Heart right ventricle (tissue), 16 donors: ENCODE measurements at regions not wholly inside any gene's neighbourhood (a gene's known extent, or its start where the extent isn't known, plus 50 kb on each side); places are given as distances from the start of the nearest gene placed in this dataset.

Experiments used
- ATAC-seq, 8 donors: fragments of 200-7000 bp; cut with Tn5 transposase; one replicate each; pipeline ENCODE4 v1.9.1; 2020; ENCODE audit warnings: mild to moderate bottlenecking in 8 of 8, moderate library complexity in 8 of 8, moderate number of reproducible peaks in 1 of 8
- DNase-seq, 2 donors: peaks; one replicate each; pipeline ENCODE4 v3.0.0-alpha.2; 2020
- H3K27ac ChIP-seq, 10 donors: fragments of 200-600 bp; sonication (generic) in 2 of 10; one replicate each; pipeline versions ENCODE4 v1.5.0 to v1.8.0; 2020 to 2022; ENCODE audit warnings: mild to moderate bottlenecking in 3 of 10
- H3K27me3 ChIP-seq, 7 donors: fragments of 200-600 bp; one replicate each; pipeline ENCODE4 v1.8.0; 2021 to 2022; ENCODE audit warnings: mild to moderate bottlenecking in 2 of 7
- H3K36me3 ChIP-seq, 9 donors: fragments of 200-600 bp; sonication (generic) in 1 of 9; one replicate each; pipeline versions ENCODE4 v1.5.0 to v1.8.0; 2020 to 2022; ENCODE audit warnings: mild to moderate bottlenecking in 2 of 9
- H3K4me1 ChIP-seq, 9 donors: fragments of 200-600 bp; sonication (generic) in 1 of 9; one replicate each; pipeline versions ENCODE4 v1.5.0 to v1.8.0; 2020 to 2022; ENCODE audit warnings: mild to moderate bottlenecking in 4 of 9
- H3K4me3 ChIP-seq, 10 donors: fragments of 200-600 bp; sonication (generic) in 2 of 10; one replicate each; pipeline versions ENCODE4 v1.5.0 to v1.8.0; 2020 to 2022; ENCODE audit warnings: mild to moderate bottlenecking in 7 of 10, moderate library complexity in 2 of 10
- H3K9me3 ChIP-seq, 11 donors: fragments of 200-600 bp in 10 of 11; sonication (generic) in 2 of 11; one replicate each; pipeline versions ENCODE4 v1.5.0 to v1.8.0; 2013 to 2022; ENCODE audit warnings: mild to moderate bottlenecking in 2 of 11, control low read depth in 1 of 11, moderate library complexity in 1 of 11
- CTCF ChIP-seq, 9 donors: fragments of 200-600 bp; sonication (generic) in 2 of 9; IDR thresholded peaks; one replicate each; pipeline versions ENCODE4 v1.5.0 to v1.8.0; 2021 to 2022; ENCODE audit warnings: antibody characterized with exemption in 9 of 9, mild to moderate bottlenecking in 5 of 9, moderate library complexity in 1 of 9
- WGBS, 2 donors: extraction: QIAGEN DNeasy Blood & Tissue Kit; methylation state at CpG; one replicate each; pipeline ENCODE4 v1.1.7; 2013; ENCODE audit warnings: inconsistent platforms in 1 of 2; 5-methylcytosine and 5-hydroxymethylcytosine counted together
- intact Hi-C, 10 donors: fragments of 100-400 bp; cut with DNase I; formaldehyde crosslinking; loops; one replicate each; pipeline versions ENCODE4 v1.11.1 to v1.14.2; 2022
- donor health status: Arrhythmogenic right ventricular cardiomyopathy.
- donor health status: ischemic (EF 13 %, LVEDD 7.1; RV severe dilation, severe dysfunction).
- donor health status: healthy with polysubstance abuse.
- donor health status: DM: no; HTN: yes; CAD: no.
- donor health status: DM: no; HTN: no; CAD: no.
- donor health status: ischemic (EF 25% LVEDD 6.9; RV normal size, moderate dysfunction).
- donor health status: ischemic (EF 25% LVEDD 5.7; RV mildly dilated, moderate dysfunction).
- donor health status: healthy.
- donor health status: DM: yes; HTN: yes; CAD: no.
- donor health status: Ischemic cardiomyopathy.
- donor health status: ischemic (EF 35%, LVEDD 5.7; RV mildly dilated, moderate dysfunction).
- donor health status: nonischemic (EF 11% LVEDD 7.7; RV severe dilation, severe dysfunction).
- donor health status: DM: yes; HTN: yes; CAD: no.
- donor health status: PGD.
- donor health status: ischemic (EF 29% LVEDD 5.4; RV normal size, mild dysfunction).
- donor health status: nonischemic (EF 23%, LVEDD 6.1; RV moderate dilation, normal function).

GRCh38 chr1:56268519-56269140 is 310.7 kb downstream of the PLPP3 start:
- H3K4me1 ChIP-seq = peaks cover 0 to 12% (median 0%) of the 10 kb centered on the region in 9 donors
- H3K36me3 ChIP-seq = no peaks in the 10 kb centered on the region
- no peak for DNase-seq
- TF ChIP-seq CTCF (IDR thresholded peaks at IDR 0.05) = no peak
- H3K9me3 ChIP-seq = no peaks in the 10 kb centered on the region
- no peak for ATAC-seq
- 94 to 96% methylated on average over 7 of the region's 7 CpGs for WGBS, 2 donors
- no peak overlapping the region for H3K27ac ChIP-seq
- peaks cover 0 to 10% (median 0%) of the 10 kb centered on the region in 7 donors for H3K27me3 ChIP-seq
- intact Hi-C loops = no loop called here
- no peak overlapping the region for H3K4me3 ChIP-seq

- Histone ChIP-seq H3K36me3 (no peaks in the 10 kb centered on the region), H3K27me3 (peaks cover 0 to 10% (median 0%) of the 10 kb centered on the region in 7 donors), H3K4me3 (no peak overlapping the region), H3K4me1 (peaks cover 0 to 12% (median 0%) of the 10 kb centered on the region in 9 donors), H3K9me3 (no peaks in the 10 kb centered on the region), H3K27ac (no peak overlapping the region)
- TF ChIP-seq CTCF (IDR thresholded peaks at IDR 0.05) = no peak
- ATAC-seq (no peak), DNase-seq (no peak)
- 98 to 100% methylated on average over 2 of the region's 2 CpGs for WGBS, 2 donors
- intact Hi-C loops = no loop called here
Measured at GRCh38 chr1:56267611-56268010, 311.8 kb downstream of the PLPP3 start.

GRCh38 chr1:56266359-56266758 is 313.0 kb downstream of the PLPP3 start:
- 37 to 61% methylated on average over 3 of the region's 3 CpGs for WGBS, 2 donors
- no peak overlapping the region for H3K4me3 ChIP-seq
- peaks cover 0 to 12% (median 0%) of the 10 kb centered on the region in 9 donors for H3K4me1 ChIP-seq
- TF ChIP-seq CTCF (IDR thresholded peaks at IDR 0.05) = no peak
- ATAC-seq = peak in 1 of 8 donors; percentile 34
- intact Hi-C loops = no loop called here
- no peaks in the 10 kb centered on the region for H3K9me3 ChIP-seq
- no peak for DNase-seq
- no peaks in the 10 kb centered on the region for H3K36me3 ChIP-seq
- H3K27me3 ChIP-seq = peaks cover 0 to 10% (median 0%) of the 10 kb centered on the region in 7 donors
- H3K27ac ChIP-seq = no peak overlapping the region

- H3K27me3 ChIP-seq = peaks cover 0 to 10% (median 0%) of the 10 kb centered on the region in 7 donors
- intact Hi-C loops = no loop called here
- H3K27ac ChIP-seq = no peak overlapping the region
- DNase-seq (no peak), ATAC-seq (no peak)
- peaks cover 0 to 12% (median 0%) of the 10 kb centered on the region in 9 donors for H3K4me1 ChIP-seq
- H3K36me3 ChIP-seq = no peaks in the 10 kb centered on the region
- TF ChIP-seq CTCF (IDR thresholded peaks at IDR 0.05) = no peak
- no peak overlapping the region for H3K4me3 ChIP-seq
- peaks cover 0 to 8% (median 1%) of the 10 kb centered on the region in 11 donors for H3K9me3 ChIP-seq
Measured at GRCh38 chr1:56265216-56265615, 314.1 kb downstream of the PLPP3 start.
